Renal pelvis (tissue), 1 donor: ENCODE measurements at regions not wholly inside any gene's neighbourhood (a gene's known extent, or its start where the extent isn't known, plus 50 kb on each side); places are given as distances from the start of the nearest gene placed in this dataset.

Experiments
- DNase-seq: peaks from one replicate; pipeline ENCODE4 v3.0.0-alpha.2; 2013

DNA sequence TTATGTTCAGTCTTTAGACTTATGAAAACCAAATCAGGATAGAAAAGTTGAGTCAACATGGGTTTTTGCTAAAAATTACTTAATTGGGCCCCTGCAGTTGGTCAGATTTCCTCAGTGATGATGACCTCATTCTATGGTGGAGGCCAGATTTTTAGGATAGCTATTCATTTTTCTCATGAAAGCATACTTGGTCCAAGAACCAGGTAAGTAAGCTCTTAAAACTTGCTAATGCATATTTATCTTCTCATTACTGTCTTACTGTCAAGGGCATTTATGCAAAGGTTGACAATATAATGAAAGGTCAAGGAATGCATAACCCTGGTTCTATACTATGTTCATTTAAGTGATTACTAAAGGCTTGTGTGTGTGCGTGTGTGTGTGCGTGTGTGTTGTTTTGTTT lies 650.6 kb downstream of the SATB2 start:
- no peak for DNase-seq

- no peak for DNase-seq
These were observed 662.3 kb downstream of the SATB2 start for GRCh38 chr2:198795419-198795818.

DNA sequence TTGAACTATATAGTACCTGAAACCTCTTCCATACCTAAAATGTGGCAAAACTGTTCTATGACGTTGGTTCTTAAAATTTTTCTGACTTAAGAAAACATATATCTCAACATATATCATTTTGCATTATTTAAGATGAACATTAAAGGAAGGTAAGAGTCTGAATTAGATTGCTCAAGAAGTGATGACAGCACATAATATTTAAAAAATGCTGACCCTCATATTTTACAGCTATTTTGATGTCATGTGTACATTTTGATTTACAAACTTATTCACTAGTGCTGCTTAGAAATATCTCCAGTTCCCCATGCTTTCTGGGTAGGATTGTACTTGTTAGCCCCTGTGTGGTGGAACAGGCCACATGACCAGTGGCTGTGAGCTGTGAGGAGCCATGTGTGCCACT lies 666.1 kb downstream of the SATB2 start:
- DNase-seq: no peak

GRCh38 chr2:198788676-198789075 lies 669.1 kb downstream of the SATB2 start:
- DNase-seq: no peak

- DNase-seq: no peak
These were observed 675.0 kb downstream of the SATB2 start for GRCh38 chr2:198782734-198783133.

- no peak for DNase-seq
These were observed 680.9 kb downstream of the SATB2 start for GRCh38 chr2:198776616-198777406.

DNA sequence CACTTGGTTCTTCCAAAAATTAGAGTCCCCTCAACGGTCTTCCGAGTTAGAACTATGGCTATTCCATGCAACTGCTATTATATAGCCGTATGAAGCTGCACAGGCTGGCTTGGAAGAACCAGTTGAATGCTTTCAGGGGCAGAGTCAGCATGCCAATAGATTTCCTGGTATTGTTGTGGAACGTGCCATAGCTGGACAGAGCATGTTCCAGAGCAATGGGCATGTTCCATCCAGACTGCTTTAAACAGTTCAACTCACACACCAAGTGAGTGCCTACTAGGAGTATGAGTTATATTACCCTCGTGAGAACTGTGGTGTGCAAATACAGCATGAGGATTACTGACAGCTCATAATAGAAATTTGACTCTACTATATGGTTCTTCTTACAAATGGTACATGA lies 682.0 kb downstream of the SATB2 start:
- no peak for DNase-seq

DNA sequence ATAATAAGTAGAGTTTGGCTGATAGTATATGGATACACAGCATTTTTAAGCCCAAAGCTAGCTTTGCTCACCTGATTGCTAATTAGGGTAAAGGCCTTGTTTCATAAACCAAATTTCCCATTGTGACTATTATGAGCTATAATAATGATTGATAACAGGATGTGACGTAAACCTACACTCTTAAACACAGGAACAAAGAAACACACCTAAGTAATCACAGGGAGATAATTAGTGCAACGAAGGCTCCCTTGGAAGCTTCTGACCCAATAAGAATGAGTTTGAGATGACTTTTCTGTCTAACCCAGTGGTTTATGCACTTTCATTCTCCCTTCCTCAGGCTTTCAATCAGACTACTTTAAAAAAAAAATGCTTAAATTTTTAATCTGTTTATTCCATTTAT lies 683.2 kb downstream of the SATB2 start:
- DNase-seq: no peak

GRCh38 chr2:198767694-198768093 lies 690.0 kb downstream of the SATB2 start:
- no peak for DNase-seq

DNA sequence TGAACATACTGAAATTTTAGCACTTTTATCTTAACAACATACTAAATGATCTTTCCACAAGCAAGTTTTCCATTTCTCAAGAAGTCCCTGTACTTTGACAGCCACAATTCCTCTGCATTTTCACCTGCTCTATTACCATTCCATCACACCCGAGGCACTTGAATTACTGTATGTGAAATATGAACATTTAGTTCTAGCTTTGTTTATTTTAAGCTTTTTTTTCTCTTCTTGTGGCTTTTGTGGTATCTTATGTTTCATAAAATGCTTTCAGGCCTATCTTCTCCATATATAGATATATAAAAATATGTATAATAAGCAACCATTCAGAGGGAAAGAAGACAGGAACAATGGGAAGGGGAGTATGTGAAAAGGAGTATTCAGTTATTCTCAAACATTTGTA lies 693.9 kb downstream of the SATB2 start:
- DNase-seq: no peak

- DNase-seq: no peak
These were observed 695.3 kb downstream of the SATB2 start for GRCh38 chr2:198762441-198762840.

DNA sequence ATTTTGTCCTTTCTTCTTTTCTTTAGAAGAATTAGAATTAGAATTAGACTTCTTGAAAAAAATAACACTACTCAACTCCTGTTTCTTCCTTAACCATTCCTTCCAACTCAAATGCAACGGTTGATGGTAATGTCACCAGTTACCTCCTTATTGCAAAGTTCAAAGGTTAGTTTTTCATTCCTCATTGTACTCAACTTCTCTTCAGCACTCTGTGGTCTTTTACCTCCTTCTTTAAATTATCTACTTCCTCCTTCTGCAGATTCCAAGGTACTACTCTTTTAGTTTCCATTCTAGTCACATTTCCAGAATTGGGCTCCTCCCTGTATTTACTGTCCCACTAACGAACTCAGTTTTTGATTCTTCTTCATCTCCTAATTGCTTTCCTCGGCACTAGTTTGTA lies 700.7 kb downstream of the SATB2 start:
- no peak for DNase-seq

GRCh38 chr2:198756166-198756565 lies 701.6 kb downstream of the SATB2 start:
- no peak for DNase-seq

DNA sequence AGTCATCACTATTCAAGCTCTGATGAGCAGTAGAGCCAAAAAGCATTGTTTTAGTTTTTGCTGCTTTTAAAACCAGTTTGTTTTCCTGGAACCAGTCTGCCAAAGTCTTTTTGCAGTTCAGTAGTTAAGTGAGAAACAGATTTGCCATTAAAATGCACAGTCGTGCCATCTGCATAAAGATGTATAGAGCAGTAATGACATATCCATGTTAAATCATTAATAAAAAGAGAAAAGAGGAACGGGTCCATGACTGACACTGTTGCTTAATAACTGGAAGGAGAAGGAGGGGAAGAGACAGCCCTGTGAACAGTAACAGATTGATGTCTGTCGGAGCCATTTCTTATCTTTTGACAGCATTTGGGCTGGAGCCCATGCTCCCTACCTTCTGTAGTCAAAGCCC lies 704.6 kb downstream of the SATB2 start:
- no peak for DNase-seq

DNA sequence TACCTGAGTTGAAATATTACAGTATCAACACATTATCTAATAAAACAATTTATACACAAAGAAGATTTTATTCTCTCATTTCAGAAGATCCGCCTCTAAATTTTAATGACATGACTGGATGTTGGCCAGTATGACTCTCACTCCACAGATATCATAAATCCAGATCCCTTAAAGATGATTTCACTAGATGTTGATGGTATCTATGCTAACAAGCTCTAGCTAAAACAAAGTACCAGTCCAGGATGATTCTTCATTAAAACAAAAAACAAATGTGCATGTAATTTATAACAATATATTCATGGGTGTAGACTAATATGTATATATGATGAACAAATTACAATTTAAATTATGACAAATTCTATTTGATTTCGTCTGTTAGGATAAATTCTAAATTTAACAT lies 708.4 kb downstream of the SATB2 start:
- DNase-seq: no peak

GRCh38 chr2:198731842-198732399 lies 725.8 kb downstream of the SATB2 start:
- DNase-seq: no peak

DNA sequence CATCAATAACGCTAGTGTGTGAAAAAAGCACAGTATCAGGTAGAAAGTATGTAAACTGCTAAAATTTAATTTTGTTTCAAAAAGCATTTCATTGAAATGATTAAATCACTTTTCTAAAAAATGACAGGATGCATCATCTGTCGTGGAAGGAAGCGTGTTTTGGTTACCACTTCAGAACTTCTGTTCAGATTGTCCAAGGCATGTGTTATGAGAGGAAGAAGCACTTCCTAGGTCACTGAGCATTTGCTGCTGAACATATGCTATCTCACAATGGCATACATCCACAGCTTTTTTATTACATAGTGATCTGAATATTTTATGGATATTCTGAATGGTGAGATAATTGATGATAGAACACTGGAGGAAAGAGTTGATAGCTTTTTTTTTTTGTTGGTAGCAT lies 737.5 kb downstream of the SATB2 start:
- no peak for DNase-seq

DNA sequence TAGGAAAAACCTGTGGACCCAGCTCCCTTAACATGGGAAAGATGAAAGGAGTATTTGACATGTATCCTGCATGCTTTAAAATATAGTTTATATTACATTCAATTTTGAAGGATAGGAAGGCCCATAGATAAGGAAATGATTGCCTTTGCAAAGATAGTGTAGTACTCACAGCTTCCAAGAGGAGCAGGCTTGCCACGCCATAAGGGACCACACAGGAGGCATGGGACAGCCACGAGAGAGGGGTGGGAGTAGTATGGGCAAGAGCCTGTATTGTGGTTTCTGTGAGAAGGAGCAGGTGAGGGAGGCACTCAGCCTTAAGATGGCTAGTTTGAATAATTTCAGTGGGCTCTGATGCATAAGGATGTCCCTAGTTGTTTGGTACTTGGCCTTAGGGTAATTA lies 740.3 kb downstream of the SATB2 start:
- no peak for DNase-seq

DNA sequence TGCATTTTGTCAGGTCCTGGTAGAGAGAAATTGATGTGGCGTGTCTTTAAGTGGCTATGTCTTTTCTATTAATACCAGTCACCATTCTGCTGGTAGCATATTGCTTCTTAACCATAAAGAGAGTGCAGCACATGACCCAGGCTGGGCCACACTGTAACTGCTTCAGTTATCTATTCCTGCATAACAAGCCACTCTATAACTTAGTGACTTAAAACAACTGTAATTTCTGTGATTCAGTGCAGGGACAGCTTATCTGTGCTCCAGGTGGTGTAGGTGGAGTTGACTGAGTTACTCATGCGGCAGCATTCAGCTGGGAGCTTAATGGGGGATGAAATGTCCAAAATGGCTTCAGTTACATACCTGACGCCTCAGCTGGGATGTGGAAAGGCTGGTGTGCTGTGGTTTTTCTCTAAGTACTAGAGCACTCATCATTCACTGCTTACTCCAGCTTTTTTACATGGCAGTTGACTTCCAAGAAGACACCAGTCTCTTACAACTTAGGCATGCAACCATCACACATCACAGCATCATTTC lies 742.4 kb downstream of the SATB2 start:
- peak; percentile 42 for DNase-seq

DNA sequence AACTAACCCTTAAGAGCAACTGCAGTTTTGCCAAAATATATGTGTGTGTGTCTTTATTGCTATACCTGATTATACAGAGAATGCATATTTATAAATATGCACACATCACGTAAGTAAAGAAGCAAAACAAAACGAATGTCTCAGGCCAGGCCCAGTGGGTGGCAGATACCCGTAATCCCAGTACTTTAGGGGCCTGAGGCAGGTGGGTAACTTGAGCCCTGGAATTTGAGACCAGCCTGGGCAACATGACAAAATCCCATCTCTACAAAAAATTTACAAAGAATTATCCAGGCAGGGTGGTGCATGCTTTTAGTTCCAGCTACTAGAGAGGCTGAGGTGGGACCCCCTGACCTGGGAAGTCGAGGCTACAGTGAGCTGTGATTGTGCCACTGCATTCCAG lies 745.3 kb downstream of the SATB2 start:
- DNase-seq: no peak

GRCh38 chr2:198711484-198711883 lies 746.3 kb downstream of the SATB2 start:
- DNase-seq: no peak

DNA sequence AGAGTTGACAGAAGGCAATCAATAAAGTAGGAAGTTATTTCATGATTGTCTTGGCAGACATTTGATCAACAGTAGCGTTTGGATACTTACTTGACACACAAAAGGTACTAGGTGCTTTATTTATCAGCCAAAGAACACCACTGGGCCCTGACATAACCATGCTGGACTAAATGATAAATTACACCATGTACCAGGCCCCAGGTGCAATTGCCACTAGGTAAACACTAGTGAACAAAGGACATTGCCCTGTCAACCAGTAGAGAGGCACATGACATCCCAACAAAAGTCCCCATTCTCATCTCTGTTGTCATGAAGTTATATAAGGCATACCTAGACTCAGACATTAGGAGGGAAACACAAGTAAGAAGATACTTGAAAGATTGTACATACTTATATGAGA lies 747.2 kb downstream of the SATB2 start:
- no peak for DNase-seq

- DNase-seq: no peak
These were observed 751.2 kb downstream of the SATB2 start for GRCh38 chr2:198706476-198707082.
